SK-N-MC (cell line): ENCODE measurements at regions not wholly inside any gene's neighbourhood (a gene's known extent, or its start where the extent isn't known, plus 50 kb on each side); places are given as distances from the start of the nearest gene placed in this dataset.

Source experiments
- DNase-seq: peaks from one replicate; pipeline ENCODE4 v3.0.0-alpha.2; 2011; ENCODE audit warnings: low read depth, low spot score
- H3K27ac ChIP-seq: fragments of 200-600 bp; sonication (generic); 2 replicates; pipeline ENCODE4 v1.5.1; 2016; ENCODE audit warnings: mixed run types
- H3K36me3 ChIP-seq: fragments of 200-600 bp; sonication (generic); 2 replicates; pipeline ENCODE4 v1.6.1; 2017; ENCODE audit warnings: antibody characterized with exemption, low read length, mixed read lengths; ENCODE audit not compliant: insufficient read depth
- H3K4me3 ChIP-seq: fragments of 200-600 bp; sonication (generic); 2 replicates; pipeline ENCODE4 v1.5.1; 2016
- H3K9ac ChIP-seq: fragments of 200-600 bp; sonication (generic); 2 replicates; pipeline ENCODE4 v1.8.0; 2017; ENCODE audit warnings: mixed run types, mixed read lengths; ENCODE audit not compliant: insufficient read length
- H3K9me3 ChIP-seq: fragments of 200-600 bp; sonication (generic); 2 replicates; pipeline ENCODE4 v1.6.1; 2017; ENCODE audit warnings: low read depth, mild to moderate bottlenecking, antibody characterized with exemption, low read length, moderate library complexity, mixed read lengths
- EZH2 ChIP-seq: fragments of 200-600 bp; sonication (generic); IDR thresholded peaks from one replicate; pipeline ENCODE4 v1.6.1; 2017; ENCODE audit warnings: antibody characterized with exemption
- FOXP2 ChIP-seq: optimal IDR thresholded peaks from 2 replicates; pipeline ENCODE3; 2011; ENCODE audit warnings: mild to moderate bottlenecking, moderate library complexity; ENCODE audit not compliant: insufficient read depth; ENCODE audit errors: extremely low read length, control extremely low read depth
- POLR2AphosphoS5 ChIP-seq: IDR thresholded peaks from 2 replicates; pipeline ENCODE4 v1.6.1; 2012; ENCODE audit warnings: mild to moderate bottlenecking, low read depth, low read length, borderline replicate concordance

- TF ChIP-seq POLR2AphosphoS5, result no peak
- no peak for TF ChIP-seq FOXP2
- TF ChIP-seq EZH2, result no peak
- Histone ChIP-seq H3K9me3 (peaks cover 4% of the 10 kb centered on the region; the same call in 1 of the 2 replicates), H3K9ac (no peak overlapping the region), H3K27ac (no peak overlapping the region), H3K4me3 (no peak overlapping the region), H3K36me3 (no peaks in the 10 kb centered on the region)
- no peak for DNase-seq
Measured at GRCh38 chr11:70512716-70513115, 114.4 kb downstream of the CTTN start.

GRCh38 chr11:70517203-70517602, 118.9 kb downstream of the CTTN start:
- no peak for DNase-seq
- Histone ChIP-seq H3K36me3 (no peaks in the 10 kb centered on the region), H3K9ac (no peak overlapping the region), H3K9me3 (peaks cover 4% of the 10 kb centered on the region; the same call in 1 of the 2 replicates), H3K27ac (no peak overlapping the region), H3K4me3 (no peak overlapping the region)
- TF ChIP-seq FOXP2 (no peak), EZH2 (no peak), POLR2AphosphoS5 (no peak)

- Histone ChIP-seq H3K9me3 (no peaks in the 10 kb centered on the region), H3K27ac (no peak overlapping the region), H3K36me3 (no peaks in the 10 kb centered on the region), H3K4me3 (no peak overlapping the region), H3K9ac (no peak overlapping the region)
- TF ChIP-seq POLR2AphosphoS5, result no peak
- no peak for TF ChIP-seq EZH2
- TF ChIP-seq FOXP2, result no peak
- no peak for DNase-seq
Measured at GRCh38 chr11:70517988-70518907, 119.9 kb downstream of the CTTN start.

GRCh38 chr11:70519117-70519516, 120.8 kb downstream of the CTTN start:
- no peaks in the 10 kb centered on the region for H3K36me3 ChIP-seq
- DNase-seq, result no peak
- no peak for TF ChIP-seq FOXP2
- TF ChIP-seq POLR2AphosphoS5, result no peak
- TF ChIP-seq EZH2, result no peak
- H3K9me3 ChIP-seq, result no peaks in the 10 kb centered on the region
- no peak overlapping the region for H3K27ac ChIP-seq
- H3K4me3 ChIP-seq, result no peak overlapping the region
- no peak overlapping the region for H3K9ac ChIP-seq

- Histone ChIP-seq H3K36me3 (no peaks in the 10 kb centered on the region), H3K4me3 (no peak overlapping the region), H3K9ac (no peak overlapping the region), H3K27ac (no peak overlapping the region), H3K9me3 (no peaks in the 10 kb centered on the region)
- no peak for DNase-seq
- TF ChIP-seq FOXP2, result no peak
- TF ChIP-seq POLR2AphosphoS5, result no peak
- TF ChIP-seq EZH2, result no peak
Measured at GRCh38 chr11:70521475-70522308, 123.4 kb downstream of the CTTN start.

GRCh38 chr11:70522309-70522592, 123.9 kb downstream of the CTTN start:
- no peak overlapping the region for H3K4me3 ChIP-seq

GRCh38 chr11:70522593-70523311, 124.4 kb downstream of the CTTN start:
- no peak overlapping the region for H3K4me3 ChIP-seq
- H3K27ac ChIP-seq, result no peak overlapping the region
- H3K9me3 ChIP-seq, result no peaks in the 10 kb centered on the region
- H3K36me3 ChIP-seq, result no peaks in the 10 kb centered on the region
- DNase-seq, result no peak
- TF ChIP-seq POLR2AphosphoS5, result no peak
- no peak for TF ChIP-seq FOXP2
- TF ChIP-seq EZH2, result no peak
- no peak overlapping the region for H3K9ac ChIP-seq

More at GRCh38 chr11:70522309-70522592, 123.9 kb downstream of the CTTN start:
- DNase-seq, result no peak
- Histone ChIP-seq H3K9ac (no peak overlapping the region), H3K9me3 (no peaks in the 10 kb centered on the region), H3K27ac (no peak overlapping the region), H3K36me3 (no peaks in the 10 kb centered on the region)
- TF ChIP-seq FOXP2, result no peak
- TF ChIP-seq EZH2, result no peak
- TF ChIP-seq POLR2AphosphoS5, result no peak
